K562 (cell line): ENCODE measurements at regions not wholly inside any gene's neighbourhood (a gene's known extent, or its start where the extent isn't known, plus 50 kb on each side); places are given as distances from the start of the nearest gene placed in this dataset.

Experiments
- E2F8 ChIP-seq: fragments of 450-650 bp; IDR thresholded peaks from 2 replicates; pipeline ENCODE4 v1.7.1; 2018; ENCODE audit warnings: mild to moderate bottlenecking, low read depth; ENCODE audit not compliant: partially characterized antibody
- E4F1 ChIP-seq: fragments of 250-450 bp; sonication (Bioruptor Pico); IDR thresholded peaks from 2 replicates; pipeline ENCODE4 v1.5.0; 2021; ENCODE audit warnings: mild to moderate bottlenecking, borderline replicate concordance
- RERE ChIP-seq: sonication (generic); formaldehyde crosslinking; IDR thresholded peaks from 2 replicates; pipeline ENCODE4 v1.8.0; 2023; ENCODE audit warnings: missing genetic modification reagents, mild to moderate bottlenecking, borderline replicate concordance
- SNAPC5 ChIP-seq: fragments of 250-450 bp; sonication (Bioruptor Pico); IDR thresholded peaks from 2 replicates; pipeline ENCODE4 v1.8.0; 2021; ENCODE audit warnings: moderate library complexity, mild to moderate bottlenecking, inconsistent platforms
- ZNF121 ChIP-seq: sonication (generic); formaldehyde crosslinking; conservative IDR thresholded peaks from 2 replicates; pipeline ENCODE4 v1.8.0; 2022; ENCODE audit warnings: missing genetic modification reagents
- ZNF699 ChIP-seq: fragments of 250-450 bp; sonication (Bioruptor Pico); IDR thresholded peaks from 2 replicates; pipeline ENCODE4 v1.8.0; 2021; ENCODE audit warnings: mild to moderate bottlenecking, moderate library complexity; ENCODE audit not compliant: insufficient replicate concordance

GRCh38 chr18:37783771-37784170 lies 218.2 kb upstream of the CELF4 start (continued):
- no peak for TF ChIP-seq E2F8
- TF ChIP-seq SNAPC5: no peak
- no peak for TF ChIP-seq RERE (CRISPR knock-in tag)
- TF ChIP-seq ZNF699: no peak
- no peak for TF ChIP-seq ZNF121 (CRISPR knock-in tag)
- no peak for TF ChIP-seq E4F1 (CRISPR knock-in tag)
